H1 (cell line): ENCODE measurements at regions not wholly inside any gene's neighbourhood (a gene's known extent, or its start where the extent isn't known, plus 50 kb on each side); places are given as distances from the start of the nearest gene placed in this dataset.

Experiments
- ASH2L ChIP-seq: fragments of 200-600, 300-600 bp; sonication (generic); IDR thresholded peaks from one replicate; pipeline ENCODE4 v1.7.1; 2017; ENCODE audit warnings: low read length
- POLR2AphosphoS5 ChIP-seq: IDR thresholded peaks from 2 replicates; pipeline ENCODE4 v1.6.1; 2011; ENCODE audit warnings: low read depth, low read length

- no peak for TF ChIP-seq POLR2AphosphoS5
- no peak for TF ChIP-seq ASH2L
Observed at GRCh38 chr7:26074919-26075318, 77.1 kb upstream of the NFE2L3 start.
